Thyroid gland (tissue), 4 donors: ENCODE measurements at regions not wholly inside any gene's neighbourhood (a gene's known extent, or its start where the extent isn't known, plus 50 kb on each side); places are given as distances from the start of the nearest gene placed in this dataset.

ENCODE experiments used
- POLR2A ChIP-seq, 2 donors: fragments of 450-650 bp; IDR thresholded peaks; one replicate each; pipeline ENCODE4 v1.6.1; 2017; ENCODE audit warnings: antibody characterized with exemption in 2 of 2, mild to moderate bottlenecking in 2 of 2, moderate library complexity in 1 of 2
- TF ChIP-seq, protein P1 (sequence below), 6 experiments: fragments of 200-600 bp in 3 of 6; fragments of 450-650 bp in 3 of 6; sonication (generic) in 3 of 6; IDR thresholded peaks; one replicate each; pipeline ENCODE4 v1.5.1; 2016 to 2019; ENCODE audit warnings: antibody characterized with exemption in 6 of 6, mild to moderate bottlenecking in 2 of 6, inconsistent platforms in 1 of 6, moderate library complexity in 1 of 6

GRCh38 chrX:42028109-42028508, 104.8 kb upstream of the CASK start:
- no peak for TF ChIP-seq POLR2A (IDR thresholded peaks at IDR 0.05)
- TF ChIP-seq, protein P1, sequence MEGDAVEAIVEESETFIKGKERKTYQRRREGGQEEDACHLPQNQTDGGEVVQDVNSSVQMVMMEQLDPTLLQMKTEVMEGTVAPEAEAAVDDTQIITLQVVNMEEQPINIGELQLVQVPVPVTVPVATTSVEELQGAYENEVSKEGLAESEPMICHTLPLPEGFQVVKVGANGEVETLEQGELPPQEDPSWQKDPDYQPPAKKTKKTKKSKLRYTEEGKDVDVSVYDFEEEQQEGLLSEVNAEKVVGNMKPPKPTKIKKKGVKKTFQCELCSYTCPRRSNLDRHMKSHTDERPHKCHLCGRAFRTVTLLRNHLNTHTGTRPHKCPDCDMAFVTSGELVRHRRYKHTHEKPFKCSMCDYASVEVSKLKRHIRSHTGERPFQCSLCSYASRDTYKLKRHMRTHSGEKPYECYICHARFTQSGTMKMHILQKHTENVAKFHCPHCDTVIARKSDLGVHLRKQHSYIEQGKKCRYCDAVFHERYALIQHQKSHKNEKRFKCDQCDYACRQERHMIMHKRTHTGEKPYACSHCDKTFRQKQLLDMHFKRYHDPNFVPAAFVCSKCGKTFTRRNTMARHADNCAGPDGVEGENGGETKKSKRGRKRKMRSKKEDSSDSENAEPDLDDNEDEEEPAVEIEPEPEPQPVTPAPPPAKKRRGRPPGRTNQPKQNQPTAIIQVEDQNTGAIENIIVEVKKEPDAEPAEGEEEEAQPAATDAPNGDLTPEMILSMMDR (IDR thresholded peaks at IDR 0.05): no peak
